ENCODE measurements at regions not wholly inside any gene's neighbourhood (a gene's known extent, or its start where the extent isn't known, plus 50 kb on each side); places are given as distances from the start of the nearest gene placed in this dataset.
"Not testable (repeated sequence)": the region's sequence is repeated elsewhere in the genome, so short reads cannot be mapped to it uniquely, and the experiment has no call there.

- DNase-seq = no peak
These were observed 110.7 kb upstream of the P2RY1 start for GRCh38 chr3:152724270-152724669.

GRCh38 chr3:152728231-152728980 is 106.5 kb upstream of the P2RY1 start:
- DNase-seq = no peak

- no peak for DNase-seq
These were observed 105.0 kb upstream of the P2RY1 start for GRCh38 chr3:152729906-152730305.

- DNase-seq = no peak
These were observed 103.4 kb upstream of the P2RY1 start for GRCh38 chr3:152731511-152731910.

- DNase-seq = no peak
These were observed 101.3 kb upstream of the P2RY1 start for GRCh38 chr3:152733584-152734119.

GRCh38 chr3:152737021-152737908 is 97.7 kb upstream of the P2RY1 start:
- DNase-seq = no peak

GRCh38 chr3:152738656-152739055 is 96.3 kb upstream of the P2RY1 start:
- no peak for DNase-seq

GRCh38 chr3:152742368-152743347 is 92.3 kb upstream of the P2RY1 start:
- no peak for DNase-seq

- no peak for DNase-seq
These were observed 89.3 kb upstream of the P2RY1 start for GRCh38 chr3:152745646-152746045.

GRCh38 chr3:152754303-152754702 is 80.6 kb upstream of the P2RY1 start:
- no peak for DNase-seq

- DNase-seq = no peak
These were observed 78.1 kb upstream of the P2RY1 start for GRCh38 chr3:152756807-152757206.

GRCh38 chr3:152760024-152760563 is 74.8 kb upstream of the P2RY1 start:
- no peak for DNase-seq

GRCh38 chr3:152760591-152760990 is 74.3 kb upstream of the P2RY1 start:
- no peak for DNase-seq

- DNase-seq = no peak
These were observed 66.5 kb upstream of the P2RY1 start for GRCh38 chr3:152768478-152768877.

- no peak for DNase-seq
These were observed 65.4 kb upstream of the P2RY1 start for GRCh38 chr3:152769523-152769922.

- no peak for DNase-seq
These were observed 64.6 kb upstream of the P2RY1 start for GRCh38 chr3:152770296-152770695.

GRCh38 chr3:152771120-152771519 is 63.8 kb upstream of the P2RY1 start:
- DNase-seq = no peak

- DNase-seq = no peak
These were observed 62.2 kb upstream of the P2RY1 start for GRCh38 chr3:152772674-152773225.

- no peak for DNase-seq
These were observed 61.3 kb upstream of the P2RY1 start for GRCh38 chr3:152773633-152774032.

- DNase-seq = not testable (repeated sequence)
These were observed 60.7 kb upstream of the P2RY1 start for GRCh38 chr3:152774230-152774629.

GRCh38 chr3:152778022-152778421 is 56.9 kb upstream of the P2RY1 start:
- DNase-seq = no peak

- DNase-seq = no peak
These were observed 55.3 kb upstream of the P2RY1 start for GRCh38 chr3:152779653-152780052.
